HEK293 (cell line): ENCODE measurements at regions not wholly inside any gene's neighbourhood (a gene's known extent, or its start where the extent isn't known, plus 50 kb on each side); places are given as distances from the start of the nearest gene placed in this dataset.

ENCODE experiments used
- ZNF155 ChIP-seq: fragments of 450-650 bp; formaldehyde crosslinking; IDR thresholded peaks from 2 replicates; pipeline ENCODE4 v1.5.1; 2016; ENCODE audit warnings: missing biosample characterization, missing genetic modification characterization
- TF ChIP-seq, protein P1 (sequence below): fragments of 450-650 bp; formaldehyde crosslinking; IDR thresholded peaks from 2 replicates; pipeline ENCODE4 v1.5.1; 2016; ENCODE audit warnings: missing biosample characterization, missing genetic modification characterization

DNA sequence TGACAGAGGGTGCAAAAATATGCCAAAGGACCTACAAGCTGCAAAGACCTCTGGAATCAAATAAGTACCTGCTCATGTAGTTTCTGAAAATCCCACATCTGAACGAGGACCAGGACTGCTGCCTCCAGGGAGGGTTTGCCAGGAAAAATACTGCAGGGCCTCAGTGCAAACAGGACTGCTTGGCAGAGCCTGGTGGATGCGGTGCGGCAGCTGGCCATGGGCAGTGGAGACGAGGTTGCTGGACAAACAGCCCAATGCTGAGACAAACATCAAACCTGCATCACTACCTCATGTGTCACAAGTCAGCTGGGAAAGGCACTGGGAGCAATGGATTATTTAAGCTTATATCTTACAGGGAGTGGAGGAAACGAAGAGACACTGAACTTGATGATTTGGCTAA lies 238.8 kb downstream of the PAX1 start:
- TF ChIP-seq ZNF155 = no peak
- TF ChIP-seq, protein P1, sequence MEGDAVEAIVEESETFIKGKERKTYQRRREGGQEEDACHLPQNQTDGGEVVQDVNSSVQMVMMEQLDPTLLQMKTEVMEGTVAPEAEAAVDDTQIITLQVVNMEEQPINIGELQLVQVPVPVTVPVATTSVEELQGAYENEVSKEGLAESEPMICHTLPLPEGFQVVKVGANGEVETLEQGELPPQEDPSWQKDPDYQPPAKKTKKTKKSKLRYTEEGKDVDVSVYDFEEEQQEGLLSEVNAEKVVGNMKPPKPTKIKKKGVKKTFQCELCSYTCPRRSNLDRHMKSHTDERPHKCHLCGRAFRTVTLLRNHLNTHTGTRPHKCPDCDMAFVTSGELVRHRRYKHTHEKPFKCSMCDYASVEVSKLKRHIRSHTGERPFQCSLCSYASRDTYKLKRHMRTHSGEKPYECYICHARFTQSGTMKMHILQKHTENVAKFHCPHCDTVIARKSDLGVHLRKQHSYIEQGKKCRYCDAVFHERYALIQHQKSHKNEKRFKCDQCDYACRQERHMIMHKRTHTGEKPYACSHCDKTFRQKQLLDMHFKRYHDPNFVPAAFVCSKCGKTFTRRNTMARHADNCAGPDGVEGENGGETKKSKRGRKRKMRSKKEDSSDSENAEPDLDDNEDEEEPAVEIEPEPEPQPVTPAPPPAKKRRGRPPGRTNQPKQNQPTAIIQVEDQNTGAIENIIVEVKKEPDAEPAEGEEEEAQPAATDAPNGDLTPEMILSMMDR (tag by site-specific recombination) = no peak
